ENCODE measurements at regions not wholly inside any gene's neighbourhood (a gene's known extent, or its start where the extent isn't known, plus 50 kb on each side); places are given as distances from the start of the nearest gene placed in this dataset.
"Not testable (repeated sequence)": the region's sequence is repeated elsewhere in the genome, so short reads cannot be mapped to it uniquely, and the experiment has no call there.

DNA sequence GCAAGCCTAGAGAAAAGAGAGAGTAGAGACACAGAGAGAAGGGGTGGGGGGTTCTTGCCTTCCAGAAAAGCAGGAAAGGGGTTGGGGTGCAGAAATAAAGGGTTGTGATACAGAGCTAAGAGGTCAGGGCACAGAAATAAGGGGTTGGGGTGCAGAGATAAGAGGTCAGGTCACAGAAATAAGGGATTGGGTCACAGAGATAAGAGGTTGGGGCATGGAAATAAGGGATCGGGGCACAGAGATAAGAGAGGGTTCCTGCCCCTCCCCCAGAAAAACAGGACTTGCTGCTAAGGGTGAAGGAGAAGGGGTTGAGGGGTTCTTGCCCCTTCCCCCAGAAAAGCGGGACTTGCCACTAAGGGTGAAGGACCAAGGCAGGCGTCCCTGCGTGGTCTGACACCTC lies 189.6 kb upstream of the FRG2C start:
- TF ChIP-seq, protein P1, sequence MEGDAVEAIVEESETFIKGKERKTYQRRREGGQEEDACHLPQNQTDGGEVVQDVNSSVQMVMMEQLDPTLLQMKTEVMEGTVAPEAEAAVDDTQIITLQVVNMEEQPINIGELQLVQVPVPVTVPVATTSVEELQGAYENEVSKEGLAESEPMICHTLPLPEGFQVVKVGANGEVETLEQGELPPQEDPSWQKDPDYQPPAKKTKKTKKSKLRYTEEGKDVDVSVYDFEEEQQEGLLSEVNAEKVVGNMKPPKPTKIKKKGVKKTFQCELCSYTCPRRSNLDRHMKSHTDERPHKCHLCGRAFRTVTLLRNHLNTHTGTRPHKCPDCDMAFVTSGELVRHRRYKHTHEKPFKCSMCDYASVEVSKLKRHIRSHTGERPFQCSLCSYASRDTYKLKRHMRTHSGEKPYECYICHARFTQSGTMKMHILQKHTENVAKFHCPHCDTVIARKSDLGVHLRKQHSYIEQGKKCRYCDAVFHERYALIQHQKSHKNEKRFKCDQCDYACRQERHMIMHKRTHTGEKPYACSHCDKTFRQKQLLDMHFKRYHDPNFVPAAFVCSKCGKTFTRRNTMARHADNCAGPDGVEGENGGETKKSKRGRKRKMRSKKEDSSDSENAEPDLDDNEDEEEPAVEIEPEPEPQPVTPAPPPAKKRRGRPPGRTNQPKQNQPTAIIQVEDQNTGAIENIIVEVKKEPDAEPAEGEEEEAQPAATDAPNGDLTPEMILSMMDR (optimal IDR thresholded peaks at IDR 0.05 in 1 of 3, IDR thresholded peaks at IDR 0.05 in 1 of 3, conservative IDR thresholded peaks at IDR 0.05 in 1 of 3; ENCODE audit: extremely low read depth in 1 of 3, insufficient read depth in 2 of 3, low read length in 3 of 3), result not testable (repeated sequence)
- TF ChIP-seq EZH2 (IDR thresholded peaks at IDR 0.05; ENCODE audit: low read length), result not testable (repeated sequence)

Data from keratinocyte (primary cell).